HG03097 (cell line): ENCODE measurements at regions not wholly inside any gene's neighbourhood (a gene's known extent, or its start where the extent isn't known, plus 50 kb on each side); places are given as distances from the start of the nearest gene placed in this dataset.
"Not testable (repeated sequence)": the region's sequence is repeated elsewhere in the genome, so short reads cannot be mapped to it uniquely, and the experiment has no call there.

Experiments
- ATAC-seq: cut with Tn5 transposase; IDR thresholded peaks from one replicate; pipeline ENCODE4 v1.9.1; 2021; ENCODE audit not compliant: unreplicated experiment, low FRiP score

- no peak for ATAC-seq
These were observed 783.3 kb upstream of the CADM2 start for GRCh38 chr3:84175449-84175848.

GRCh38 chr3:84184937-84185336 is 773.9 kb upstream of the CADM2 start:
- ATAC-seq: no peak

GRCh38 chr3:84194029-84194428 is 764.8 kb upstream of the CADM2 start:
- no peak for ATAC-seq

GRCh38 chr3:84209474-84209873 is 749.3 kb upstream of the CADM2 start:
- no peak for ATAC-seq

- ATAC-seq: no peak
These were observed 735.3 kb upstream of the CADM2 start for GRCh38 chr3:84223512-84223911.

GRCh38 chr3:84224262-84224661 is 734.5 kb upstream of the CADM2 start:
- no peak for ATAC-seq

- ATAC-seq: no peak
These were observed 722.5 kb upstream of the CADM2 start for GRCh38 chr3:84236261-84236660.

GRCh38 chr3:84245789-84246188 is 713.0 kb upstream of the CADM2 start:
- ATAC-seq: no peak

GRCh38 chr3:84260596-84260995 is 698.2 kb upstream of the CADM2 start:
- ATAC-seq: no peak

- ATAC-seq: no peak
These were observed 693.0 kb upstream of the CADM2 start for GRCh38 chr3:84265768-84266167.

GRCh38 chr3:84275532-84275931 is 683.3 kb upstream of the CADM2 start:
- no peak for ATAC-seq

GRCh38 chr3:84277562-84278224 is 681.1 kb upstream of the CADM2 start:
- ATAC-seq: no peak

GRCh38 chr3:84292128-84292527 is 666.7 kb upstream of the CADM2 start:
- ATAC-seq: no peak

- no peak for ATAC-seq
These were observed 659.5 kb upstream of the CADM2 start for GRCh38 chr3:84299329-84299728.

GRCh38 chr3:84304214-84304613 is 654.6 kb upstream of the CADM2 start:
- ATAC-seq: no peak

GRCh38 chr3:84307339-84307738 is 651.5 kb upstream of the CADM2 start:
- no peak for ATAC-seq

- no peak for ATAC-seq
These were observed 650.4 kb upstream of the CADM2 start for GRCh38 chr3:84308379-84308778.

GRCh38 chr3:84318273-84318809 is 640.4 kb upstream of the CADM2 start:
- no peak for ATAC-seq

GRCh38 chr3:84365563-84366278 is 593.1 kb upstream of the CADM2 start:
- ATAC-seq: not testable (repeated sequence)
